ENCODE measurements at regions not wholly inside any gene's neighbourhood (a gene's known extent, or its start where the extent isn't known, plus 50 kb on each side); places are given as distances from the start of the nearest gene placed in this dataset.

GRCh38 chr14:22487401-22487800, 101.6 kb downstream of the DAD1 start:
- no CpG with 5 or more reads among the region's 1 CpG for WGBS (ENCODE audit: insufficient coverage, low coverage, low lambda C conversion rate, missing lambda C conversion rate)
- TF ChIP-seq POLR2A (IDR thresholded peaks at IDR 0.05) = no peak
- TF ChIP-seq CTCF (IDR thresholded peaks at IDR 0.05) = no peak
- intact Hi-C loops (cut with DNase I) = no loop called here
- DNase-seq (no peak), ATAC-seq (no peak)
- H3K9me3 ChIP-seq = no peaks in the 10 kb centered on the region
- no peaks in the 10 kb centered on the region for H3K27me3 ChIP-seq
- no peak overlapping the region for H3K4me3 ChIP-seq
- no peaks in the 10 kb centered on the region for H3K4me1 ChIP-seq
- no peaks in the 10 kb centered on the region for H3K36me3 ChIP-seq
- no peak overlapping the region for H3K27ac ChIP-seq

GRCh38 chr14:22486675-22487074, 102.3 kb downstream of the DAD1 start:
- ATAC-seq = no peak
- WGBS (ENCODE audit: insufficient coverage, low coverage, low lambda C conversion rate, missing lambda C conversion rate) = 62% methylated on average over 5 of the region's 5 CpGs

GRCh38 chr14:22485649-22486048, 103.4 kb downstream of the DAD1 start:
- H3K27ac ChIP-seq = no peak overlapping the region
- H3K27me3 ChIP-seq = no peaks in the 10 kb centered on the region
- no peaks in the 10 kb centered on the region for H3K9me3 ChIP-seq
- DNase-seq = no peak
- no peaks in the 10 kb centered on the region for H3K36me3 ChIP-seq
- no peaks in the 10 kb centered on the region for H3K4me1 ChIP-seq
- intact Hi-C loops (cut with DNase I) = no loop called here
- ATAC-seq = no peak
- no peak overlapping the region for H3K4me3 ChIP-seq
- TF ChIP-seq CTCF (IDR thresholded peaks at IDR 0.05) (no peak), POLR2A (IDR thresholded peaks at IDR 0.05) (no peak)
- 62% methylated on average over 6 of the region's 6 CpGs for WGBS (ENCODE audit: insufficient coverage, low coverage, low lambda C conversion rate, missing lambda C conversion rate)

More at GRCh38 chr14:22486675-22487074, 102.3 kb downstream of the DAD1 start:
- Histone ChIP-seq H3K9me3 (no peaks in the 10 kb centered on the region), H3K4me1 (no peaks in the 10 kb centered on the region), H3K27ac (no peak overlapping the region), H3K4me3 (no peak overlapping the region), H3K27me3 (no peaks in the 10 kb centered on the region), H3K36me3 (no peaks in the 10 kb centered on the region)
- no peak for TF ChIP-seq CTCF (IDR thresholded peaks at IDR 0.05)
- TF ChIP-seq POLR2A (IDR thresholded peaks at IDR 0.05) = no peak
- DNase-seq = no peak
- intact Hi-C loops (cut with DNase I) = no loop called here

GRCh38 chr14:22485178-22485577, 103.8 kb downstream of the DAD1 start:
- 17% methylated on average over 1 of the region's 1 CpG for WGBS (ENCODE audit: insufficient coverage, low coverage, low lambda C conversion rate, missing lambda C conversion rate)

More at GRCh38 chr14:22485178-22485577, 103.8 kb downstream of the DAD1 start:
- TF ChIP-seq POLR2A (IDR thresholded peaks at IDR 0.05) = no peak
- TF ChIP-seq CTCF (IDR thresholded peaks at IDR 0.05) = no peak
- Histone ChIP-seq H3K9me3 (no peaks in the 10 kb centered on the region), H3K4me3 (no peak overlapping the region), H3K36me3 (no peaks in the 10 kb centered on the region), H3K27ac (no peak overlapping the region), H3K4me1 (no peaks in the 10 kb centered on the region), H3K27me3 (no peaks in the 10 kb centered on the region)
- no peak for DNase-seq
- intact Hi-C loops (cut with DNase I) = no loop called here
- no peak for ATAC-seq
